Uterus (tissue), 2 donors: ENCODE measurements at regions not wholly inside any gene's neighbourhood (a gene's known extent, or its start where the extent isn't known, plus 50 kb on each side); places are given as distances from the start of the nearest gene placed in this dataset.

Experiments used
- CTCF ChIP-seq, 4 experiments: fragments of 200-600 bp in 2 of 4; fragments of 450-650 bp in 2 of 4; sonication (generic) in 2 of 4; IDR thresholded peaks; one replicate each; pipeline ENCODE4 v1.5.1; 2016 to 2019; ENCODE audit warnings: antibody characterized with exemption in 4 of 4, mild to moderate bottlenecking in 2 of 4, moderate library complexity in 1 of 4
- POLR2A ChIP-seq, 2 donors: fragments of 450-650 bp; IDR thresholded peaks; one replicate each; pipeline ENCODE4 v1.6.1; 2016; ENCODE audit warnings: antibody characterized with exemption in 2 of 2, mild to moderate bottlenecking in 1 of 2, moderate library complexity in 1 of 2

GRCh38 chr16:73124665-73125375 lies 76.9 kb upstream of the ZFHX3 start:
- TF ChIP-seq CTCF (IDR thresholded peaks at IDR 0.05) (no peak), POLR2A (IDR thresholded peaks at IDR 0.05) (no peak)
